Heart left ventricle (tissue), 16 donors: ENCODE measurements at regions not wholly inside any gene's neighbourhood (a gene's known extent, or its start where the extent isn't known, plus 50 kb on each side); places are given as distances from the start of the nearest gene placed in this dataset.
"Not testable (repeated sequence)": the region's sequence is repeated elsewhere in the genome, so short reads cannot be mapped to it uniquely, and the experiment has no call there.

Experiments
- ATAC-seq, 4 donors: fragments of 200-7000 bp; cut with Tn5 transposase; one replicate each; pipeline ENCODE4 v1.9.1; 2020 to 2022; ENCODE audit warnings: moderate library complexity in 4 of 4, mild to moderate bottlenecking in 3 of 4, moderate number of reproducible peaks in 1 of 4
- DNase-seq, 5 donors: peaks; one replicate each; pipeline ENCODE4 v3.0.0-alpha.2; 2020
- H3K27ac ChIP-seq, 12 donors: fragments of 200-600 bp; sonication (generic) in 4 of 12; one replicate each; pipeline versions ENCODE4 v1.5.0 to v1.8.0; 2016 to 2022; ENCODE audit warnings: mild to moderate bottlenecking in 2 of 12
- H3K27me3 ChIP-seq, 9 donors: fragments of 200-600 bp; sonication (generic) in 2 of 9; one replicate each; pipeline versions ENCODE4 v1.5.1 to v1.8.0; 2016 to 2022; ENCODE audit warnings: mild to moderate bottlenecking in 3 of 9
- H3K36me3 ChIP-seq, 9 donors: fragments of 200-600 bp; sonication (generic) in 2 of 9; one replicate each; pipeline versions ENCODE4 v1.5.0 to v1.8.0; 2018 to 2022; ENCODE audit warnings: mild to moderate bottlenecking in 2 of 9
- H3K4me1 ChIP-seq, 12 donors: fragments of 200-600 bp; sonication (generic) in 4 of 12; one replicate each; pipeline versions ENCODE4 v1.5.0 to v1.8.0; 2016 to 2022; ENCODE audit warnings: mild to moderate bottlenecking in 3 of 12
- H3K4me3 ChIP-seq, 12 donors: fragments of 200-600 bp; sonication (generic) in 4 of 12; one replicate each; pipeline versions ENCODE4 v1.5.0 to v1.8.0; 2017 to 2022; ENCODE audit warnings: mild to moderate bottlenecking in 9 of 12, moderate library complexity in 4 of 12
- H3K9me3 ChIP-seq, 12 donors: fragments of 200-600 bp; sonication (generic) in 4 of 12; one replicate each; pipeline versions ENCODE4 v1.5.0 to v1.8.0; 2016 to 2022; ENCODE audit warnings: mild to moderate bottlenecking in 1 of 12
- CTCF ChIP-seq, 12 donors: fragments of 200-600 bp; sonication (generic) in 4 of 12; IDR thresholded peaks; one replicate each; pipeline versions ENCODE4 v1.5.0 to v1.8.0; 2018 to 2022; ENCODE audit warnings: antibody characterized with exemption in 12 of 12, mild to moderate bottlenecking in 5 of 12
- POLR2A ChIP-seq, 2 donors: fragments of 450-650 bp; IDR thresholded peaks; one replicate each; pipeline ENCODE4 v1.6.1; 2017; ENCODE audit warnings: antibody characterized with exemption in 2 of 2, mild to moderate bottlenecking in 2 of 2, moderate library complexity in 2 of 2
- WGBS, 4 donors: extraction: QIAGEN DNeasy Blood & Tissue Kit in 2 of 4; methylation state at CpG; one replicate each; pipeline versions ENCODE4 v1.1.5 to v1.1.7; 2013 to 2018; 5-methylcytosine and 5-hydroxymethylcytosine counted together
- intact Hi-C, 10 donors: fragments of 100-400 bp; cut with DNase I; formaldehyde crosslinking; loops; one replicate each; pipeline versions ENCODE4 v1.11.1 to v1.14.2; 2022
- donor health status: ischemic (EF 13 %, LVEDD 7.1; RV severe dilation, severe dysfunction).
- donor health status: healthy with polysubstance abuse.
- donor health status: DM: no; HTN: yes; CAD: no.
- donor health status: DM: no; HTN: no; CAD: no.
- donor health status: ischemic (EF 25% LVEDD 6.9; RV normal size, moderate dysfunction).
- donor health status: ischemic (EF 25% LVEDD 5.7; RV mildly dilated, moderate dysfunction).
- donor health status: healthy.
- donor health status: DM: yes; HTN: yes; CAD: no.
- donor health status: ischemic (EF 35%, LVEDD 5.7; RV mildly dilated, moderate dysfunction).
- donor health status: nonischemic (EF 11% LVEDD 7.7; RV severe dilation, severe dysfunction).
- donor health status: DM: yes; HTN: yes; CAD: no.
- donor health status: PGD.
- donor health status: ischemic (EF 29% LVEDD 5.4; RV normal size, mild dysfunction).
- donor health status: nonischemic (EF 23%, LVEDD 6.1; RV moderate dilation, normal function).

GRCh38 chr3:1456781-1457311 lies 364.0 kb downstream of the CNTN6 start:
- ATAC-seq: no peak
- intact Hi-C loops: no loop called here
- no peak for TF ChIP-seq POLR2A (IDR thresholded peaks at IDR 0.05)
- TF ChIP-seq CTCF (IDR thresholded peaks at IDR 0.05): no peak

GRCh38 chr3:1462371-1462770 lies 369.5 kb downstream of the CNTN6 start:
- Histone ChIP-seq H3K9me3 (peaks cover 0 to 6% (median 0%) of the 10 kb centered on the region in 12 donors), H3K4me3 (no peak overlapping the region), H3K4me1 (no peaks in the 10 kb centered on the region), H3K27ac (no peak overlapping the region), H3K27me3 (no peaks in the 10 kb centered on the region), H3K36me3 (no peaks in the 10 kb centered on the region)
- 78 to 85% (median 80%) methylated on average over 2 of the region's 2 CpGs for WGBS, 4 donors
- intact Hi-C loops: no loop called here
- ATAC-seq: no peak
- TF ChIP-seq CTCF (IDR thresholded peaks at IDR 0.05) (no peak), POLR2A (IDR thresholded peaks at IDR 0.05) (no peak)
- DNase-seq: no peak

More at GRCh38 chr3:1456781-1457311, 364.0 kb downstream of the CNTN6 start:
- DNase-seq: no peak
- Histone ChIP-seq H3K27me3 (no peaks in the 10 kb centered on the region), H3K4me3 (no peak overlapping the region), H3K4me1 (no peaks in the 10 kb centered on the region), H3K27ac (no peak overlapping the region), H3K36me3 (no peaks in the 10 kb centered on the region), H3K9me3 (peaks cover 0 to 2% (median 0%) of the 10 kb centered on the region in 12 donors)
- WGBS, 4 donors: 67 to 76% (median 73%) methylated on average over 3 of the region's 3 CpGs

GRCh38 chr3:1462856-1463450 lies 370.1 kb downstream of the CNTN6 start:
- no peak for DNase-seq
- Histone ChIP-seq H3K36me3 (no peaks in the 10 kb centered on the region), H3K9me3 (peaks cover 0 to 6% (median 0%) of the 10 kb centered on the region in 12 donors), H3K27me3 (no peaks in the 10 kb centered on the region), H3K4me1 (no peaks in the 10 kb centered on the region), H3K4me3 (no peak overlapping the region), H3K27ac (no peak overlapping the region)
- TF ChIP-seq POLR2A (IDR thresholded peaks at IDR 0.05): no peak
- TF ChIP-seq CTCF (IDR thresholded peaks at IDR 0.05): no peak
- intact Hi-C loops: no loop called here
- no peak for ATAC-seq
- WGBS, 4 donors: 62 to 82% (median 73%) methylated on average over 3 of the region's 3 CpGs

- DNase-seq: not testable (repeated sequence)
These were observed 372.3 kb downstream of the CNTN6 start for GRCh38 chr3:1465091-1465490.

GRCh38 chr3:1468145-1468544 lies 375.3 kb downstream of the CNTN6 start:
- no peak for ATAC-seq
- no peaks in the 10 kb centered on the region for H3K4me1 ChIP-seq
- intact Hi-C loops: no loop called here
- H3K27ac ChIP-seq: no peak overlapping the region
- no peaks in the 10 kb centered on the region for H3K36me3 ChIP-seq
- 68 to 70% (median 69%) methylated on average over 4 of the region's 4 CpGs for WGBS, 4 donors
- DNase-seq: no peak
- no peak overlapping the region for H3K4me3 ChIP-seq
- TF ChIP-seq CTCF (IDR thresholded peaks at IDR 0.05) (no peak), POLR2A (IDR thresholded peaks at IDR 0.05) (no peak)
- peaks cover 0 to 6% (median 0%) of the 10 kb centered on the region in 12 donors for H3K9me3 ChIP-seq
- H3K27me3 ChIP-seq: no peaks in the 10 kb centered on the region

More at GRCh38 chr3:1465091-1465490, 372.3 kb downstream of the CNTN6 start:
- 70 to 90% (median 84%) methylated on average over 10 of the region's 10 CpGs for whole genome bisulfite sequencing, 4 donors
- H3K36me3 ChIP-seq, H3K4me1 ChIP-seq, H3K27me3 ChIP-seq, H3K27ac ChIP-seq, H3K9me3 ChIP-seq, intact Hi-C loops, H3K4me3 ChIP-seq, ATAC-seq: not testable (repeated sequence)
